Liver (tissue), 3 donors: ENCODE measurements at regions not wholly inside any gene's neighbourhood (a gene's known extent, or its start where the extent isn't known, plus 50 kb on each side); places are given as distances from the start of the nearest gene placed in this dataset.

ENCODE experiments used
- EGR1 ChIP-seq, 2 donors: IDR thresholded peaks; 2 replicates each; pipeline ENCODE4 v1.6.1; 2016 to 2018; ENCODE audit warnings: antibody characterized with exemption in 2 of 2, low read depth in 2 of 2
- GABPA ChIP-seq, 2 donors: IDR thresholded peaks in 1 of 2; conservative IDR thresholded peaks in 1 of 2; 2 replicates each; pipeline ENCODE4 v1.6.1; 2016; ENCODE audit warnings: antibody characterized with exemption in 2 of 2, mild to moderate bottlenecking in 1 of 2, moderate library complexity in 1 of 2
- JUND ChIP-seq, 2 donors: IDR thresholded peaks; 2 replicates each; pipeline ENCODE4 v1.6.1; 2016; ENCODE audit warnings: antibody characterized with exemption in 2 of 2
- RAD21 ChIP-seq, 2 donors: IDR thresholded peaks; 2 replicates each; pipeline ENCODE4 v1.6.1; 2016; ENCODE audit warnings: antibody characterized with exemption in 2 of 2, mild to moderate bottlenecking in 2 of 2
- RXRA ChIP-seq, 2 donors: IDR thresholded peaks; 2 replicates each; pipeline ENCODE4 v1.6.1; 2017 to 2018; ENCODE audit warnings: antibody characterized with exemption in 2 of 2, mild to moderate bottlenecking in 1 of 2
- SP1 ChIP-seq: IDR thresholded peaks from 2 replicates; pipeline ENCODE4 v1.6.1; 2018; ENCODE audit warnings: antibody characterized with exemption, mild to moderate bottlenecking
- TAF1 ChIP-seq: conservative IDR thresholded peaks from 2 replicates; pipeline ENCODE4 v1.6.1; 2016; ENCODE audit warnings: antibody characterized with exemption, mild to moderate bottlenecking
- TF ChIP-seq, protein P1 (sequence below): IDR thresholded peaks from 2 replicates; pipeline ENCODE4 v1.6.1; 2016; ENCODE audit warnings: antibody characterized with exemption
- TF ChIP-seq, protein P2 (sequence below): fragments of 150-350 bp; IDR thresholded peaks from 2 replicates; pipeline ENCODE4 v1.5.1; 2017; ENCODE audit warnings: improper control_type of control experiment, low read depth, low read length; ENCODE audit not compliant: missing input control
- TF ChIP-seq, protein P3 (sequence below): IDR thresholded peaks from 2 replicates; pipeline ENCODE4 v1.6.1; 2016; ENCODE audit warnings: antibody characterized with exemption
- TF ChIP-seq, protein P4 (sequence below): IDR thresholded peaks from 2 replicates; pipeline ENCODE4 v1.6.1; 2016; ENCODE audit warnings: antibody characterized with exemption
- TF ChIP-seq, protein P5 (sequence below): IDR thresholded peaks from 2 replicates; pipeline ENCODE4 v1.6.1; 2016; ENCODE audit warnings: antibody characterized with exemption, mild to moderate bottlenecking
- donor health status: healthy.
- donor health status: healthy.

GRCh38 chr13:22934744-22935523, 245.8 kb upstream of the SGCG start:
- TF ChIP-seq, protein P1, sequence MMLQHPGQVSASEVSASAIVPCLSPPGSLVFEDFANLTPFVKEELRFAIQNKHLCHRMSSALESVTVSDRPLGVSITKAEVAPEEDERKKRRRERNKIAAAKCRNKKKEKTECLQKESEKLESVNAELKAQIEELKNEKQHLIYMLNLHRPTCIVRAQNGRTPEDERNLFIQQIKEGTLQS = no peak
- TF ChIP-seq SP1 = no peak
- no peak for TF ChIP-seq RAD21 (IDR thresholded peaks at IDR 0.05)
- TF ChIP-seq, protein P2, sequence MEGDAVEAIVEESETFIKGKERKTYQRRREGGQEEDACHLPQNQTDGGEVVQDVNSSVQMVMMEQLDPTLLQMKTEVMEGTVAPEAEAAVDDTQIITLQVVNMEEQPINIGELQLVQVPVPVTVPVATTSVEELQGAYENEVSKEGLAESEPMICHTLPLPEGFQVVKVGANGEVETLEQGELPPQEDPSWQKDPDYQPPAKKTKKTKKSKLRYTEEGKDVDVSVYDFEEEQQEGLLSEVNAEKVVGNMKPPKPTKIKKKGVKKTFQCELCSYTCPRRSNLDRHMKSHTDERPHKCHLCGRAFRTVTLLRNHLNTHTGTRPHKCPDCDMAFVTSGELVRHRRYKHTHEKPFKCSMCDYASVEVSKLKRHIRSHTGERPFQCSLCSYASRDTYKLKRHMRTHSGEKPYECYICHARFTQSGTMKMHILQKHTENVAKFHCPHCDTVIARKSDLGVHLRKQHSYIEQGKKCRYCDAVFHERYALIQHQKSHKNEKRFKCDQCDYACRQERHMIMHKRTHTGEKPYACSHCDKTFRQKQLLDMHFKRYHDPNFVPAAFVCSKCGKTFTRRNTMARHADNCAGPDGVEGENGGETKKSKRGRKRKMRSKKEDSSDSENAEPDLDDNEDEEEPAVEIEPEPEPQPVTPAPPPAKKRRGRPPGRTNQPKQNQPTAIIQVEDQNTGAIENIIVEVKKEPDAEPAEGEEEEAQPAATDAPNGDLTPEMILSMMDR = no peak
- TF ChIP-seq, protein P3, sequence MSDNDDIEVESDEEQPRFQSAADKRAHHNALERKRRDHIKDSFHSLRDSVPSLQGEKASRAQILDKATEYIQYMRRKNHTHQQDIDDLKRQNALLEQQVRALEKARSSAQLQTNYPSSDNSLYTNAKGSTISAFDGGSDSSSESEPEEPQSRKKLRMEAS = no peak
- no peak for TF ChIP-seq GABPA (IDR thresholded peaks at IDR 0.05 in 1 of 2, conservative IDR thresholded peaks at IDR 0.05 in 1 of 2)
- TF ChIP-seq, protein P4, sequence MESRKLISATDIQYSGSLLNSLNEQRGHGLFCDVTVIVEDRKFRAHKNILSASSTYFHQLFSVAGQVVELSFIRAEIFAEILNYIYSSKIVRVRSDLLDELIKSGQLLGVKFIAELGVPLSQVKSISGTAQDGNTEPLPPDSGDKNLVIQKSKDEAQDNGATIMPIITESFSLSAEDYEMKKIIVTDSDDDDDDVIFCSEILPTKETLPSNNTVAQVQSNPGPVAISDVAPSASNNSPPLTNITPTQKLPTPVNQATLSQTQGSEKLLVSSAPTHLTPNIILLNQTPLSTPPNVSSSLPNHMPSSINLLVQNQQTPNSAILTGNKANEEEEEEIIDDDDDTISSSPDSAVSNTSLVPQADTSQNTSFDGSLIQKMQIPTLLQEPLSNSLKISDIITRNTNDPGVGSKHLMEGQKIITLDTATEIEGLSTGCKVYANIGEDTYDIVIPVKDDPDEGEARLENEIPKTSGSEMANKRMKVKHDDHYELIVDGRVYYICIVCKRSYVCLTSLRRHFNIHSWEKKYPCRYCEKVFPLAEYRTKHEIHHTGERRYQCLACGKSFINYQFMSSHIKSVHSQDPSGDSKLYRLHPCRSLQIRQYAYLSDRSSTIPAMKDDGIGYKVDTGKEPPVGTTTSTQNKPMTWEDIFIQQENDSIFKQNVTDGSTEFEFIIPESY = no peak
- TF ChIP-seq, protein P5, sequence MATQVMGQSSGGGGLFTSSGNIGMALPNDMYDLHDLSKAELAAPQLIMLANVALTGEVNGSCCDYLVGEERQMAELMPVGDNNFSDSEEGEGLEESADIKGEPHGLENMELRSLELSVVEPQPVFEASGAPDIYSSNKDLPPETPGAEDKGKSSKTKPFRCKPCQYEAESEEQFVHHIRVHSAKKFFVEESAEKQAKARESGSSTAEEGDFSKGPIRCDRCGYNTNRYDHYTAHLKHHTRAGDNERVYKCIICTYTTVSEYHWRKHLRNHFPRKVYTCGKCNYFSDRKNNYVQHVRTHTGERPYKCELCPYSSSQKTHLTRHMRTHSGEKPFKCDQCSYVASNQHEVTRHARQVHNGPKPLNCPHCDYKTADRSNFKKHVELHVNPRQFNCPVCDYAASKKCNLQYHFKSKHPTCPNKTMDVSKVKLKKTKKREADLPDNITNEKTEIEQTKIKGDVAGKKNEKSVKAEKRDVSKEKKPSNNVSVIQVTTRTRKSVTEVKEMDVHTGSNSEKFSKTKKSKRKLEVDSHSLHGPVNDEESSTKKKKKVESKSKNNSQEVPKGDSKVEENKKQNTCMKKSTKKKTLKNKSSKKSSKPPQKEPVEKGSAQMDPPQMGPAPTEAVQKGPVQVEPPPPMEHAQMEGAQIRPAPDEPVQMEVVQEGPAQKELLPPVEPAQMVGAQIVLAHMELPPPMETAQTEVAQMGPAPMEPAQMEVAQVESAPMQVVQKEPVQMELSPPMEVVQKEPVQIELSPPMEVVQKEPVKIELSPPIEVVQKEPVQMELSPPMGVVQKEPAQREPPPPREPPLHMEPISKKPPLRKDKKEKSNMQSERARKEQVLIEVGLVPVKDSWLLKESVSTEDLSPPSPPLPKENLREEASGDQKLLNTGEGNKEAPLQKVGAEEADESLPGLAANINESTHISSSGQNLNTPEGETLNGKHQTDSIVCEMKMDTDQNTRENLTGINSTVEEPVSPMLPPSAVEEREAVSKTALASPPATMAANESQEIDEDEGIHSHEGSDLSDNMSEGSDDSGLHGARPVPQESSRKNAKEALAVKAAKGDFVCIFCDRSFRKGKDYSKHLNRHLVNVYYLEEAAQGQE = no peak
- no peak for TF ChIP-seq EGR1 (IDR thresholded peaks at IDR 0.05; ENCODE audit: low read depth in 2 of 2)
- TF ChIP-seq TAF1 = no peak
- TF ChIP-seq JUND (IDR thresholded peaks at IDR 0.05) = no peak
- no peak for TF ChIP-seq RXRA (IDR thresholded peaks at IDR 0.05)
